ENCODE measurements at regions not wholly inside any gene's neighbourhood (a gene's known extent, or its start where the extent isn't known, plus 50 kb on each side); places are given as distances from the start of the nearest gene placed in this dataset.
A peak's percentile ranks its signal among the peaks of the same experiment; 100 is the strongest.

- no peak overlapping the region for H2AFZ ChIP-seq (ENCODE audit: low read length)
- no peaks in the 10 kb centered on the region for H3K4me1 ChIP-seq (ENCODE audit: insufficient read depth, low read length)
- H3K36me3 Mint-ChIP-seq (ENCODE audit: insufficient read depth in 1 of 3, low read depth in 3 of 3) = no peaks in the 10 kb centered on the region
- no peak overlapping the region for H4K5ac ChIP-seq (ENCODE audit: insufficient read length, low read depth, low read length)
- H3K14ac ChIP-seq (ENCODE audit: insufficient read depth, low read length) = no peak overlapping the region
- no peak overlapping the region for H3K4ac ChIP-seq (ENCODE audit: low read depth, low read length)
- no peak overlapping the region for H2AK5ac ChIP-seq (ENCODE audit: insufficient read length, low read length)
- H3K18ac ChIP-seq (ENCODE audit: insufficient read length, low read depth, low read length) = no peak overlapping the region
- H3K9me3 Mint-ChIP-seq = no peaks in the 10 kb centered on the region
- no peak overlapping the region for H4K8ac ChIP-seq (replicated peaks; ENCODE audit: insufficient read length, low read depth, low read length)
- H2BK15ac ChIP-seq (ENCODE audit: low read depth, low read length) = no peak overlapping the region
- no peak overlapping the region for H2BK5ac ChIP-seq (ENCODE audit: insufficient read length, low read length)
- H3K4me3 Mint-ChIP-seq = no peak overlapping the region
- no peak overlapping the region for H2BK20ac ChIP-seq (ENCODE audit: low read depth, low read length, poor library complexity, severe bottlenecking)
- H3K4me2 ChIP-seq (ENCODE audit: insufficient read depth, insufficient read length, low read length) = no peak overlapping the region
- 0 out of 4 replicates have a peak, but pooled peaks cover 0 to 2% of the 10 kb centered on the region in 2 experiments for H3K4me1 Mint-ChIP-seq
- DNase-seq = no peak
- H3K79me2 ChIP-seq (ENCODE audit: insufficient read depth, low read length) = no peaks in the 10 kb centered on the region
- no peak overlapping the region for H3K9ac ChIP-seq (ENCODE audit: extremely low read depth, insufficient read length, low read length)
- H3K27me3 Mint-ChIP-seq (ENCODE audit: low read depth) = no peaks in the 10 kb centered on the region
- H3K9me3 ChIP-seq (ENCODE audit: control insufficient read depth, low read depth, low read length) = no peaks in the 10 kb centered on the region
- no peak overlapping the region for H2BK12ac ChIP-seq (ENCODE audit: insufficient read length, low read depth, low read length)
- H2BK120ac ChIP-seq (ENCODE audit: low read depth, low read length, poor library complexity, severe bottlenecking) = no peak overlapping the region
- H3K23ac ChIP-seq (ENCODE audit: insufficient read length, low read depth, low read length) = no peak overlapping the region
- no peaks in the 10 kb centered on the region for H3K79me1 ChIP-seq (ENCODE audit: insufficient read depth, low read depth, low read length, poor library complexity, severe bottlenecking)
- TF ChIP-seq CTCF (conservative IDR thresholded peaks at IDR 0.05) = no peak
- no peak overlapping the region for H3T11ph ChIP-seq (ENCODE audit: low read length)
- H3K56ac ChIP-seq (ENCODE audit: insufficient read length, low read depth, low read length) = no peak overlapping the region
- no peak overlapping the region for H3K27ac ChIP-seq (ENCODE audit: insufficient read length, low read depth, low read length)
- peak overlapping the region in 1 of 3 experiments; percentile 37; a peak in 1 of 7 replicates for H3K27ac Mint-ChIP-seq
- H3K27me3 ChIP-seq (ENCODE audit: insufficient read depth, low read length) = no peaks in the 10 kb centered on the region
- H4K91ac ChIP-seq (ENCODE audit: insufficient read length, low read depth, low read length) = no peak overlapping the region
- H4K20me1 ChIP-seq (ENCODE audit: control insufficient read depth, insufficient read depth, insufficient read length) = no peaks in the 10 kb centered on the region
- WGBS (ENCODE audit: extremely low coverage, insufficient read length, low lambda C conversion rate) = no CpG with 5 or more reads among the region's 5 CpGs
- no peaks in the 10 kb centered on the region for H3K23me2 ChIP-seq (ENCODE audit: insufficient read length, low read depth, low read length, poor library complexity, severe bottlenecking)
Measured at GRCh38 chr5:118687661-118688621, 300.4 kb downstream of the DTWD2 start.
